AG04450 (cell line): ENCODE measurements at regions not wholly inside any gene's neighbourhood (a gene's known extent, or its start where the extent isn't known, plus 50 kb on each side); places are given as distances from the start of the nearest gene placed in this dataset.
"Not testable (repeated sequence)": the region's sequence is repeated elsewhere in the genome, so short reads cannot be mapped to it uniquely, and the experiment has no call there.

Experiments used
- CTCF ChIA-PET: fragments of 300-600, 350-600 bp; formaldehyde crosslinking; extraction: SDS; loops from one replicate; lab custom pipeline; 2022; ENCODE audit warnings: antibody characterized with exemption, inconsistent platforms; lab: Charles Lee
- POLR2A ChIA-PET: fragments of 350-600 bp; formaldehyde crosslinking; extraction: SDS; loops from one replicate; lab custom pipeline; 2021; ENCODE audit warnings: antibody characterized with exemption, inconsistent platforms; lab: Yijun Ruan, JAX
- DNase-seq: peaks from one replicate; pipeline ENCODE4 v3.0.0-alpha.2; 2011; ENCODE audit warnings: low read depth, low spot score
- H3K27ac ChIP-seq: one replicate; pipeline ENCODE4 v1.5.1; 2012; ENCODE audit warnings: low read depth, low read length, control low read depth
- H3K27me3 ChIP-seq: one replicate; pipeline ENCODE4 v1.6.0; 2012; ENCODE audit warnings: low read length; ENCODE audit not compliant: control insufficient read depth, insufficient read depth
- H3K4me3 ChIP-seq: 2 replicates; pipeline ENCODE4 v1.5.1; 2011; ENCODE audit warnings: mild to moderate bottlenecking, low read depth, low read length, control low read depth
- H3K9me3 ChIP-seq: 2 replicates; pipeline ENCODE4 v1.5.1; 2012; ENCODE audit warnings: low read length; ENCODE audit not compliant: control insufficient read depth, insufficient read depth
- TF ChIP-seq, protein P1 (sequence below): IDR thresholded peaks from 2 replicates; pipeline ENCODE4 v1.5.1; 2011; ENCODE audit warnings: low read depth, low read length, control low read depth, inconsistent platforms

DNA sequence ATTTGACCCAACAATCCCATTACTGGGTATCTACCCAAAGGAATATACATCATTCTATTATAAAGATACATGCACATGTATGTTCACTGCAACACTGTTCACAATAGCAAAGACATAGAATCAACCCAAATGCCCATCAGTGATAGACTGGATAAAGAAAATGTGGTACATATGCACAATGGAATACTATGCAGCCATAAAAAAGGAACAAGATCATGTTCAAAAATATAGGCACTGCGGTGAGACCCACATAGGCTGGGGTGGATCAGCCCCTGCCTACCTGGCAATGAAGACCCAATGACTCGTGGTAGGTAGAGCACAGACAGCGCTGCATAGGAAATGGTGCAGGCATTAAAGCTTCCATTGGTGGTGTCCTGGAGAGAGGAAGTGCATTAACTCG is 88.6 kb upstream of the NFIL3 start:
- DNase-seq, POLR2A ChIA-PET, H3K27ac ChIP-seq, H3K4me3 ChIP-seq, H3K9me3 ChIP-seq, CTCF ChIA-PET, H3K27me3 ChIP-seq: not testable (repeated sequence)

DNA sequence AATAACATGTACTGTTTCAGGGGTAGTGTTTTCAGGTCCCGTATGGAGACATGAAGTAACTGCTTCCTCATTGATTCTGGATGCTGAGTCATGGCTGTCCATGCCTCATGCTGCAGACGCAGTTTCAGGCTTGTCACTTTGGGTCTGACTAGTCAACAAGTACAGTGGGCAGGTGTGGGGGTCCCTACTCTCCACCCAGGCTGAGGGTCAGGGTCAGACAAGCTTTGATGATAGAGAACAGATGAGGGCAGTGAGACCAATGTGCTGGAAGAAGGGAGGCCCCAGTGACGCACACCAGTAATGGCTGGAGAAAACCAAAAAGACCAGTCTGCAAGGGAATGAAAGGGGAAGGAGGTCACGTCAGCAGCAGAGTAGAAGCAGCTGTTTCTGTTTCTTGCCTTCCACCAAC is 80.0 kb upstream of the NFIL3 start:
- ChIA-PET POLR2A (no interaction called here), CTCF (no interaction called here)
- DNase-seq = no peak
- H3K9me3 ChIP-seq = no peaks in the 10 kb centered on the region
- H3K27me3 ChIP-seq = no peaks in the 10 kb centered on the region
- TF ChIP-seq, protein P1, sequence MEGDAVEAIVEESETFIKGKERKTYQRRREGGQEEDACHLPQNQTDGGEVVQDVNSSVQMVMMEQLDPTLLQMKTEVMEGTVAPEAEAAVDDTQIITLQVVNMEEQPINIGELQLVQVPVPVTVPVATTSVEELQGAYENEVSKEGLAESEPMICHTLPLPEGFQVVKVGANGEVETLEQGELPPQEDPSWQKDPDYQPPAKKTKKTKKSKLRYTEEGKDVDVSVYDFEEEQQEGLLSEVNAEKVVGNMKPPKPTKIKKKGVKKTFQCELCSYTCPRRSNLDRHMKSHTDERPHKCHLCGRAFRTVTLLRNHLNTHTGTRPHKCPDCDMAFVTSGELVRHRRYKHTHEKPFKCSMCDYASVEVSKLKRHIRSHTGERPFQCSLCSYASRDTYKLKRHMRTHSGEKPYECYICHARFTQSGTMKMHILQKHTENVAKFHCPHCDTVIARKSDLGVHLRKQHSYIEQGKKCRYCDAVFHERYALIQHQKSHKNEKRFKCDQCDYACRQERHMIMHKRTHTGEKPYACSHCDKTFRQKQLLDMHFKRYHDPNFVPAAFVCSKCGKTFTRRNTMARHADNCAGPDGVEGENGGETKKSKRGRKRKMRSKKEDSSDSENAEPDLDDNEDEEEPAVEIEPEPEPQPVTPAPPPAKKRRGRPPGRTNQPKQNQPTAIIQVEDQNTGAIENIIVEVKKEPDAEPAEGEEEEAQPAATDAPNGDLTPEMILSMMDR = no peak
- H3K4me3 ChIP-seq = no peak overlapping the region
- no peak overlapping the region for H3K27ac ChIP-seq

DNA sequence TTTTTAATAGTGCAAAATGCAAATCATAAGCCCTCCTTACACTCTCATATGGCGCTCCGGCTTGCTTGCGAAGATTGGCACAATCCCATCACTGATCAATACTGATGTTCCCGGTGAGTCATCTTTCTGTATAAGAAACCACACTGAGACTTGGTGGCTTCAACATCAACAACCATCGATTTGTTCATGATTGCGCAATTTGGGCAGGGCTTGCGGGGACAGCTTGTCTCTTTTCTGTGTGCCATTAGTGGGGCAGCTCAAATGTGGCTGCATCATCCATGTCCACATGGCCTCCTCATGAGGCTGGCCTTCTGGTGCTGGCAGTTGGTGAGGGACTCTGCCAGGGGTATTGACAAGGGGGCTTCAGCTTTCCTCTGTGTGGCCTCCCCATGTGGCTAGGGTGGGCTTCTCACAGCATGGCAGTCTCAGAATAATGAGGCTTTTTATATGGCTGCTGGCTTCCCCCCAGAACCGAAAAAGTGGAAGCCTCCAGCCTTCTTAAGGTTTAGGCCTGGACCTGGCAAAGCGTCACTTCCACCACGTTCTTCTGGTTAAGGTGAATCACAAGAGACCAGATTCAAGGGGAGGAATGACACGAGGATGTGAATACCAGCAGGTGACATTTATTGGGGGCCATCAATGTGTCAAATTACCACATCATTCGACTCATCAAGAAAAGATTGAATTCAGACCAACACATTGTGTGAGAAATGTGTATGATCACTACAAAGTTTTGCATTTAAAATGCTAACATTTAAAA is 79.5 kb upstream of the NFIL3 start:
- no peak for DNase-seq
- no peak overlapping the region for H3K27ac ChIP-seq
- H3K9me3 ChIP-seq = no peaks in the 10 kb centered on the region
- POLR2A ChIA-PET = no interaction called here
- CTCF ChIA-PET = interaction anchor here (1.5 kb wide), 1 partner anchor 70 kb away, joined by 3 read pairs; no protein-coding TSS in a partner anchor
- no peak overlapping the region for H3K4me3 ChIP-seq
- H3K27me3 ChIP-seq = no peaks in the 10 kb centered on the region
- TF ChIP-seq, protein P1 = no peak

DNA sequence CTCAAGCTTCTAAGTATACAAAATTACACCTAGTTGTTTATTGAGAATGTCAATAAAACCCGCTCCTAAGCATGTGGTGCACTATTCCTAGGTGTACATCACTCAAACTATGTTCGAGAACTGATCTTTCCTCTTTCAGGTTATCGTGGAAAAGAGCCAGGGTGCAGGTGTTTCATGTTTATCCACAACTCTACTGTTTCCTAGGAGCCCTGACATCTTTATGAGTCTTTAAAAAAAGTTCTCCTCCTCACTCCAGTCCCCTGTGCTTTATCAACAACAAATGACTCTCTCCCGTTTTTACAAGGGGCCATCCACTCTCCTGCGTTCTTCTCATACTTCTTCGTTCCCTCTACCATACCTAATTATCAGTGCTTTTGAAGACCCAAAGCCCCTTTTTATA is 78.8 kb upstream of the NFIL3 start:
- Histone ChIP-seq H3K9me3 (no peaks in the 10 kb centered on the region), H3K27me3 (no peaks in the 10 kb centered on the region), H3K27ac (no peak overlapping the region), H3K4me3 (no peak overlapping the region)
- DNase-seq = no peak
- POLR2A ChIA-PET = no interaction called here
- TF ChIP-seq, protein P1 = no peak
- CTCF ChIA-PET = interaction anchor here (1.5 kb wide), 1 partner anchor 69 kb away, joined by 3 read pairs; no protein-coding TSS in a partner anchor

DNA sequence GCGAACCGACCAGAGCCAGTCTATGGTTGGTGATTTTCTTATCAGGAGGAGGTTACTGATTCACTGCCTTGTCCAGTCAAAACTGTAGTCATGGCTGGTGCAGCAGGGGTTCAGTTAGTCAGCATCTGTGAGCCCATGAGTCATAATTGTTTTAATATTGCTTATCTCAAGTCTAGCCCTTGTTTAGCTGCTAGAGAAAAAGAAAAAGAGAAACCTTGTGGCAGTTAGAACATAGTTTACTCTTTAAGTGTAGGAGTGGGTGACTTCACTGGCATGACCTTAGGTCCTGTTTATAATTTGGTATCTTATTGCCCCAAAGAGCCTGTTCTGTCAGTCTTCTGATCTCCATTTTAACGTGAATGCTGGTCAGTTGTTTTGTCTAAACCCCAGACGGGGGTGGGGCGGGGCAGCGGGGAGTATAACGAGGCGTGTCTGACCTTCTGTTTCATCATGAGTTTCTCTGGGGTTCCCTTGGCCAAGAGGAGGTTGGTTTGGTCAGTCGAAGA is 76.9 kb upstream of the NFIL3 start:
- TF ChIP-seq, protein P1 = no peak
- peak; percentile 47 for DNase-seq
- CTCF ChIA-PET = interaction anchor here (0.6 to 1.5 kb wide), 2 partner anchors 159 to 444 kb away, joined by 4 to 5 read pairs; no protein-coding TSS in a partner anchor
- Histone ChIP-seq H3K27ac (no peak overlapping the region), H3K4me3 (no peak overlapping the region), H3K27me3 (no peaks in the 10 kb centered on the region), H3K9me3 (no peaks in the 10 kb centered on the region)
- POLR2A ChIA-PET = interaction anchor here (0.6 kb wide), 1 partner anchor 12 kb away, joined by 3 read pairs; no protein-coding TSS in a partner anchor
